A673 (cell line): ENCODE measurements at regions not wholly inside any gene's neighbourhood (a gene's known extent, or its start where the extent isn't known, plus 50 kb on each side); places are given as distances from the start of the nearest gene placed in this dataset.

Source experiments
- BruUV-seq: library from RNA; stranded (reverse); fragments of 400-500 nt; replicated peaks from 2 replicates; lab custom pipeline; 2021; lab: Mats Ljungman, UMichigan
- CTCF ChIA-PET: fragments of 300-600 bp; sonication (Branson Sonifier 250); formaldehyde crosslinking; loops from one replicate; lab custom pipeline; 2022; ENCODE audit warnings: antibody characterized with exemption; lab: Charles Lee
- POLR2A ChIA-PET: fragments of 300-600 bp; sonication (Branson Sonifier 250); formaldehyde crosslinking; loops from one replicate; lab custom pipeline; 2022; ENCODE audit warnings: antibody characterized with exemption; ENCODE audit not compliant: low non-redundant PET; lab: Charles Lee
- DNase-seq: peaks from one replicate; pipeline ENCODE4 v3.0.0-alpha.2; 2015; ENCODE audit warnings: low spot score
- H3K27ac ChIP-seq: fragments of 200-600 bp; sonication (generic); 2 replicates; pipeline ENCODE4 v1.5.1; 2016; ENCODE audit warnings: mixed run types, low read depth, mild to moderate bottlenecking, mixed read lengths, antibody characterized with exemption, low read length; ENCODE audit not compliant: poor library complexity, severe bottlenecking
- H3K27me3 ChIP-seq: fragments of 200-600 bp; sonication (generic); replicated peaks from 2 replicates; pipeline ENCODE4 v1.6.1; 2017; ENCODE audit warnings: mixed run types, low read depth, mild to moderate bottlenecking, mixed read lengths, antibody characterized with exemption, low read length; ENCODE audit not compliant: insufficient read depth, poor library complexity
- H3K36me3 ChIP-seq: fragments of 200-600 bp; sonication (generic); 2 replicates; pipeline ENCODE4 v1.6.1; 2016; ENCODE audit warnings: mixed run types, mild to moderate bottlenecking, mixed read lengths, antibody characterized with exemption, low read length; ENCODE audit not compliant: insufficient read depth, poor library complexity, severe bottlenecking
- H3K4me1 ChIP-seq: fragments of 200-600 bp; sonication (generic); 2 replicates; pipeline ENCODE4 v1.6.1; 2017; ENCODE audit warnings: mixed run types, mild to moderate bottlenecking, mixed read lengths, antibody characterized with exemption, low read length; ENCODE audit not compliant: insufficient read depth, poor library complexity, severe bottlenecking
- H3K4me3 ChIP-seq: fragments of 200-600 bp; sonication (generic); 2 replicates; pipeline ENCODE4 v1.5.1; 2016; ENCODE audit warnings: low read depth, mixed run types, mild to moderate bottlenecking, mixed read lengths, low read length; ENCODE audit not compliant: poor library complexity, severe bottlenecking
- H3K9me3 ChIP-seq: fragments of 200-600 bp; sonication (generic); 2 replicates; pipeline ENCODE4 v1.6.1; 2016; ENCODE audit warnings: mixed run types, low read depth, mild to moderate bottlenecking, mixed read lengths, antibody characterized with exemption, low read length; ENCODE audit not compliant: poor library complexity, severe bottlenecking
- CTCF ChIP-seq: fragments of 300-800, 200-600 bp; sonication (generic); conservative IDR thresholded peaks from 2 replicates; pipeline ENCODE4 v1.5.1; 2017; ENCODE audit warnings: low read depth, mild to moderate bottlenecking, antibody characterized with exemption, low read length, moderate library complexity, mixed read lengths
- EZH2 ChIP-seq: fragments of 200-600 bp; sonication (generic); IDR thresholded peaks from 2 replicates; pipeline ENCODE4 v1.6.1; 2017; ENCODE audit warnings: borderline replicate concordance, low read depth, mild to moderate bottlenecking, mixed read lengths, antibody characterized with exemption, low read length; ENCODE audit not compliant: poor library complexity, severe bottlenecking
- intact Hi-C: fragments of 100-400 bp; cut with micrococcal nuclease; formaldehyde crosslinking; loops from one replicate; pipeline ENCODE4 v1.10.0; 2022; ENCODE audit not compliant: unreplicated experiment

GRCh38 chr18:76259711-76260110, 235.3 kb downstream of the ZNF516 start:
- Histone ChIP-seq H3K9me3 (no peaks in the 10 kb centered on the region), H3K4me3 (no peak overlapping the region), H3K4me1 (peaks cover 7% of the 10 kb centered on the region), H3K27ac (no peak overlapping the region), H3K36me3 (no peaks in the 10 kb centered on the region), H3K27me3 (peaks cover 7% of the 10 kb centered on the region)
- TF ChIP-seq CTCF (no peak), EZH2 (no peak)
- BruUV-seq = no TSS peak
- ChIA-PET POLR2A (no interaction called here), CTCF (interaction anchor here (0.5 kb wide), 1 partner anchor 19 kb away, joined by 6 read pairs; no protein-coding TSS in a partner anchor)
- no peak for DNase-seq
- intact Hi-C loops = loop anchor here (5.0 to 10.0 kb wide), 2 partner anchors 88 to 365 kb away; no protein-coding TSS in a partner anchor

GRCh38 chr18:76259096-76259495, 235.9 kb downstream of the ZNF516 start:
- BruUV-seq = no TSS peak
- ChIA-PET CTCF (interaction anchor here (0.5 kb wide), 1 partner anchor 18 kb away, joined by 6 read pairs; no protein-coding TSS in a partner anchor), POLR2A (interaction anchor here (0.6 kb wide), 1 partner anchor 231 kb away, joined by 3 read pairs; no protein-coding TSS in a partner anchor)
- no peak for DNase-seq
- no peak for TF ChIP-seq EZH2
- no peak for TF ChIP-seq CTCF
- intact Hi-C loops = loop anchor here (5.0 to 10.0 kb wide), 2 partner anchors 88 to 364 kb away; no protein-coding TSS in a partner anchor
- Histone ChIP-seq H3K9me3 (no peaks in the 10 kb centered on the region), H3K27me3 (peaks cover 11% of the 10 kb centered on the region), H3K36me3 (no peaks in the 10 kb centered on the region), H3K27ac (no peak overlapping the region), H3K4me1 (peaks cover 7% of the 10 kb centered on the region), H3K4me3 (no peak overlapping the region)

- CTCF ChIA-PET = interaction anchor here (0.7 kb wide), 1 partner anchor 889 kb away, joined by 3 read pairs; no protein-coding TSS in a partner anchor
- POLR2A ChIA-PET = interaction anchor here (0.6 kb wide), 1 partner anchor 232 kb away, joined by 3 read pairs; no protein-coding TSS in a partner anchor
- H3K9me3 ChIP-seq = no peaks in the 10 kb centered on the region
- TF ChIP-seq EZH2 = no peak
- TF ChIP-seq CTCF = no peak
- peaks cover 7% of the 10 kb centered on the region for H3K4me1 ChIP-seq
- H3K36me3 ChIP-seq = no peaks in the 10 kb centered on the region
- H3K4me3 ChIP-seq = no peak overlapping the region
- H3K27me3 ChIP-seq = peaks cover 11% of the 10 kb centered on the region
- intact Hi-C loops = loop anchor here (5.0 to 10.0 kb wide), 2 partner anchors 89 to 363 kb away; no protein-coding TSS in a partner anchor
- no TSS peak for BruUV-seq
- H3K27ac ChIP-seq = no peak overlapping the region
- no peak for DNase-seq
Observed at GRCh38 chr18:76258209-76258608, 236.8 kb downstream of the ZNF516 start.
